GM23338 (cell line): ENCODE measurements at regions not wholly inside any gene's neighbourhood (a gene's known extent, or its start where the extent isn't known, plus 50 kb on each side); places are given as distances from the start of the nearest gene placed in this dataset.

Source experiments
- ATAC-seq: fragments of 200-7000 bp; cut with Tn5 transposase; 3 replicates; pipeline ENCODE4 v1.9.1; 2020
- DNase-seq: peaks from one replicate; pipeline ENCODE4 v3.0.0-alpha.2; 2015; ENCODE audit warnings: low spot score
- H2AFZ ChIP-seq: fragments of 200-600 bp; sonication (generic); 2 replicates; pipeline ENCODE4 v1.8.0; 2016; ENCODE audit warnings: antibody characterized with exemption, mild to moderate bottlenecking, moderate library complexity
- H3F3A ChIP-seq: fragments of 200-600 bp; sonication (generic); replicated peaks from 2 replicates; pipeline ENCODE4 v1.8.0; 2017; ENCODE audit warnings: antibody characterized with exemption, mixed run types, low read depth
- H3K27ac ChIP-seq: fragments of 200-600 bp; sonication (generic); 2 replicates; pipeline ENCODE4 v1.6.1; 2016; ENCODE audit warnings: low read depth
- H3K27me3 ChIP-seq: fragments of 200-600 bp; sonication (generic); 2 replicates; pipeline ENCODE4 v1.8.0; 2016; ENCODE audit warnings: mild to moderate bottlenecking, mixed run types, moderate library complexity; ENCODE audit not compliant: insufficient read depth
- H3K36me3 ChIP-seq: fragments of 200-600 bp; sonication (generic); 2 replicates; pipeline ENCODE4 v1.8.0; 2016; ENCODE audit warnings: mild to moderate bottlenecking; ENCODE audit not compliant: insufficient read depth
- H3K4me1 ChIP-seq: fragments of 200-600 bp; sonication (generic); 2 replicates; pipeline ENCODE4 v1.8.0; 2016; ENCODE audit warnings: mild to moderate bottlenecking, moderate library complexity; ENCODE audit not compliant: insufficient read depth
- H3K4me2 ChIP-seq: fragments of 200-600 bp; sonication (generic); 2 replicates; pipeline ENCODE4 v1.7.1; 2017; ENCODE audit warnings: mixed run types
- H3K4me3 ChIP-seq: fragments of 200-600 bp; sonication (generic); 2 replicates; pipeline ENCODE4 v1.6.1; 2016; ENCODE audit warnings: mixed run types
- H3K79me2 ChIP-seq: fragments of 200-600 bp; sonication (generic); replicated peaks from 2 replicates; pipeline ENCODE4 v1.8.0; 2017; ENCODE audit warnings: mild to moderate bottlenecking; ENCODE audit not compliant: insufficient read depth
- H3K9me2 ChIP-seq: fragments of 200-600 bp; sonication (generic); 2 replicates; pipeline ENCODE4 v1.8.0; 2017; ENCODE audit not compliant: insufficient read depth
- H4K20me1 ChIP-seq: fragments of 200-600 bp; sonication (generic); replicated peaks from 2 replicates; pipeline ENCODE4 v1.8.0; 2017; ENCODE audit warnings: mild to moderate bottlenecking; ENCODE audit not compliant: insufficient read depth
- H3K27ac Mint-ChIP-seq: 2 replicates; pipeline ENCODE4 v1.8.0; 2020; ENCODE audit warnings: inconsistent platforms, mild to moderate bottlenecking, moderate library complexity, mixed read lengths
- H3K27me3 Mint-ChIP-seq: 3 replicates; pipeline ENCODE4 v1.8.0; 2022; ENCODE audit warnings: low read depth, mild to moderate bottlenecking, moderate library complexity, mixed read lengths, inconsistent platforms; ENCODE audit not compliant: insufficient read depth, poor library complexity
- H3K36me3 Mint-ChIP-seq: 3 replicates; pipeline ENCODE4 v1.8.0; 2021; ENCODE audit warnings: low read depth, mild to moderate bottlenecking, inconsistent platforms, moderate library complexity, mixed read lengths
- H3K4me1 Mint-ChIP-seq: 3 replicates; pipeline ENCODE4 v1.8.0; 2020; ENCODE audit warnings: mild to moderate bottlenecking, inconsistent platforms, mixed read lengths
- H3K4me3 Mint-ChIP-seq: 3 replicates; pipeline ENCODE4 v1.8.0; 2021; ENCODE audit warnings: moderate library complexity, mild to moderate bottlenecking, inconsistent platforms, mixed read lengths
- H3K9me3 Mint-ChIP-seq: 3 replicates; pipeline ENCODE4 v1.8.0; 2020; ENCODE audit warnings: moderate library complexity, mild to moderate bottlenecking, inconsistent platforms, mixed read lengths
- CREB1 ChIP-seq: fragments of 250-450 bp; sonication (Bioruptor Pico); IDR thresholded peaks from 2 replicates; pipeline ENCODE4 v1.5.0; 2020; ENCODE audit warnings: low read depth, mild to moderate bottlenecking, moderate library complexity
- EZH2phosphoT487 ChIP-seq: fragments of 200-600 bp; sonication (generic); IDR thresholded peaks from one replicate; pipeline ENCODE4 v1.8.1; 2018; ENCODE audit warnings: antibody characterized with exemption; ENCODE audit not compliant: unreplicated experiment
- NANOG ChIP-seq: IDR thresholded peaks from 2 replicates; pipeline ENCODE4 v1.6.1; 2016; ENCODE audit warnings: antibody characterized with exemption, borderline replicate concordance
- STAT1 ChIP-seq: IDR thresholded peaks from one replicate; pipeline ENCODE4 v1.6.1; 2016; ENCODE audit warnings: antibody characterized with exemption; ENCODE audit not compliant: unreplicated experiment
- ZNF114 ChIP-seq: fragments of 250-450 bp; sonication (Bioruptor Pico); IDR thresholded peaks from 2 replicates; pipeline ENCODE4 v1.5.0; 2020; ENCODE audit warnings: mild to moderate bottlenecking, moderate library complexity
- ZNF331 ChIP-seq: fragments of 250-450 bp; sonication (Bioruptor Pico); IDR thresholded peaks from 2 replicates; pipeline ENCODE4 v1.5.0; 2020; ENCODE audit warnings: low read depth, mild to moderate bottlenecking, moderate library complexity
- TF ChIP-seq, protein P1 (sequence below): fragments of 250-450 bp; sonication (Bioruptor Pico); IDR thresholded peaks from 2 replicates; pipeline ENCODE4 v1.5.0; 2020; ENCODE audit warnings: mild to moderate bottlenecking, moderate library complexity
- TF ChIP-seq, protein P2 (sequence below): IDR thresholded peaks from 2 replicates; pipeline ENCODE4 v1.6.1; 2016; ENCODE audit warnings: antibody characterized with exemption

DNA sequence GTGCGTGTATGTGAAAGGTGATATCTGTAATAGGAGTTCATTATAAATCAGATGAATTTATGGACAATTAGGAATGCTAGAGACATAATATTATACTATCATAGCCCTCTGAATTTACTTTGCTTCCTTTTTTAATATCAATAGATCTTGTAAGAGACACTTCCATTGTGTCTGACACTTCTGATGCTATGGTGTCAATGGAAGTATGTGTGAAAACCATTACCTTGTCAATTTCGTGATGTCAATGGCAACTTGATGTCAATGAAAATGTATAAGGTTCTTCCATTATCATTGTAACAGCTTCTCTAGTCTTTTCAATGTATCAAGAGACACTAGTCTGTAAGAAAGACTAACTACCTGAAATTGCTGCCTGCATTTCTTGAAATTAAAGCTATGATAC is 296.8 kb upstream of the DPYD start (continued):
- TF ChIP-seq, protein P1, sequence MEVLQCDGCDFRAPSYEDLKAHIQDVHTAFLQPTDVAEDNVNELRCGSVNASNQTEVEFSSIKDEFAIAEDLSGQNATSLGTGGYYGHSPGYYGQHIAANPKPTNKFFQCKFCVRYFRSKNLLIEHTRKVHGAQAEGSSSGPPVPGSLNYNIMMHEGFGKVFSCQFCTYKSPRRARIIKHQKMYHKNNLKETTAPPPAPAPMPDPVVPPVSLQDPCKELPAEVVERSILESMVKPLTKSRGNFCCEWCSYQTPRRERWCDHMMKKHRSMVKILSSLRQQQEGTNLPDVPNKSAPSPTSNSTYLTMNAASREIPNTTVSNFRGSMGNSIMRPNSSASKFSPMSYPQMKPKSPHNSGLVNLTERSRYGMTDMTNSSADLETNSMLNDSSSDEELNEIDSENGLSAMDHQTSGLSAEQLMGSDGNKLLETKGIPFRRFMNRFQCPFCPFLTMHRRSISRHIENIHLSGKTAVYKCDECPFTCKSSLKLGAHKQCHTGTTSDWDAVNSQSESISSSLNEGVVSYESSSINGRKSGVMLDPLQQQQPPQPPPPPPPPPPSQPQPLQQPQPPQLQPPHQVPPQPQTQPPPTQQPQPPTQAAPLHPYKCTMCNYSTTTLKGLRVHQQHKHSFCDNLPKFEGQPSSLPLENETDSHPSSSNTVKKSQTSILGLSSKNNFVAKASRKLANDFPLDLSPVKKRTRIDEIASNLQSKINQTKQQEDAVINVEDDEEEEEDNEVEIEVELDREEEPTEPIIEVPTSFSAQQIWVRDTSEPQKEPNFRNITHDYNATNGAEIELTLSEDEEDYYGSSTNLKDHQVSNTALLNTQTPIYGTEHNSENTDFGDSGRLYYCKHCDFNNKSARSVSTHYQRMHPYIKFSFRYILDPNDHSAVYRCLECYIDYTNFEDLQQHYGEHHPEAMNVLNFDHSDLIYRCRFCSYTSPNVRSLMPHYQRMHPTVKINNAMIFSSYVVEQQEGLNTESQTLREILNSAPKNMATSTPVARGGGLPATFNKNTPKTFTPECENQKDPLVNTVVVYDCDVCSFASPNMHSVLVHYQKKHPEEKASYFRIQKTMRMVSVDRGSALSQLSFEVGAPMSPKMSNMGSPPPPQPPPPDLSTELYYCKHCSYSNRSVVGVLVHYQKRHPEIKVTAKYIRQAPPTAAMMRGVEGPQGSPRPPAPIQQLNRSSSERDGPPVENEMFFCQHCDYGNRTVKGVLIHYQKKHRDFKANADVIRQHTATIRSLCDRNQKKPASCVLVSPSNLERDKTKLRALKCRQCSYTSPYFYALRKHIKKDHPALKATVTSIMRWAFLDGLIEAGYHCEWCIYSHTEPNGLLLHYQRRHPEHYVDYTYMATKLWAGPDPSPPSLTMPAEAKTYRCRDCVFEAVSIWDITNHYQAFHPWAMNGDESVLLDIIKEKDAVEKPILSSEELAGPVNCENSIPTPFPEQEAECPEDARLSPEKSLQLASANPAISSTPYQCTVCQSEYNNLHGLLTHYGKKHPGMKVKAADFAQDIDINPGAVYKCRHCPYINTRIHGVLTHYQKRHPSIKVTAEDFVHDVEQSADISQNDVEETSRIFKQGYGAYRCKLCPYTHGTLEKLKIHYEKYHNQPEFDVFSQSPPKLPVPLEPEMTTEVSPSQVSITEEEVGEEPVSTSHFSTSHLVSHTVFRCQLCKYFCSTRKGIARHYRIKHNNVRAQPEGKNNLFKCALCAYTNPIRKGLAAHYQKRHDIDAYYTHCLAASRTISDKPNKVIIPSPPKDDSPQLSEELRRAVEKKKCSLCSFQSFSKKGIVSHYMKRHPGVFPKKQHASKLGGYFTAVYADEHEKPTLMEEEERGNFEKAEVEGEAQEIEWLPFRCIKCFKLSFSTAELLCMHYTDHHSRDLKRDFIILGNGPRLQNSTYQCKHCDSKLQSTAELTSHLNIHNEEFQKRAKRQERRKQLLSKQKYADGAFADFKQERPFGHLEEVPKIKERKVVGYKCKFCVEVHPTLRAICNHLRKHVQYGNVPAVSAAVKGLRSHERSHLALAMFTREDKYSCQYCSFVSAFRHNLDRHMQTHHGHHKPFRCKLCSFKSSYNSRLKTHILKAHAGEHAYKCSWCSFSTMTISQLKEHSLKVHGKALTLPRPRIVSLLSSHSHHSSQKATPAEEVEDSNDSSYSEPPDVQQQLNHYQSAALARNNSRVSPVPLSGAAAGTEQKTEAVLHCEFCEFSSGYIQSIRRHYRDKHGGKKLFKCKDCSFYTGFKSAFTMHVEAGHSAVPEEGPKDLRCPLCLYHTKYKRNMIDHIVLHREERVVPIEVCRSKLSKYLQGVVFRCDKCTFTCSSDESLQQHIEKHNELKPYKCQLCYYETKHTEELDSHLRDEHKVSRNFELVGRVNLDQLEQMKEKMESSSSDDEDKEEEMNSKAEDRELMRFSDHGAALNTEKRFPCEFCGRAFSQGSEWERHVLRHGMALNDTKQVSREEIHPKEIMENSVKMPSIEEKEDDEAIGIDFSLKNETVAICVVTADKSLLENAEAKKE (CRISPR knock-in tag), result no peak
- no peak for TF ChIP-seq CREB1 (CRISPR knock-in tag)
- no peak for TF ChIP-seq NANOG
- TF ChIP-seq EZH2phosphoT487, result no peak
- TF ChIP-seq, protein P2, sequence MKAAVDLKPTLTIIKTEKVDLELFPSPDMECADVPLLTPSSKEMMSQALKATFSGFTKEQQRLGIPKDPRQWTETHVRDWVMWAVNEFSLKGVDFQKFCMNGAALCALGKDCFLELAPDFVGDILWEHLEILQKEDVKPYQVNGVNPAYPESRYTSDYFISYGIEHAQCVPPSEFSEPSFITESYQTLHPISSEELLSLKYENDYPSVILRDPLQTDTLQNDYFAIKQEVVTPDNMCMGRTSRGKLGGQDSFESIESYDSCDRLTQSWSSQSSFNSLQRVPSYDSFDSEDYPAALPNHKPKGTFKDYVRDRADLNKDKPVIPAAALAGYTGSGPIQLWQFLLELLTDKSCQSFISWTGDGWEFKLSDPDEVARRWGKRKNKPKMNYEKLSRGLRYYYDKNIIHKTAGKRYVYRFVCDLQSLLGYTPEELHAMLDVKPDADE, result no peak

DNA sequence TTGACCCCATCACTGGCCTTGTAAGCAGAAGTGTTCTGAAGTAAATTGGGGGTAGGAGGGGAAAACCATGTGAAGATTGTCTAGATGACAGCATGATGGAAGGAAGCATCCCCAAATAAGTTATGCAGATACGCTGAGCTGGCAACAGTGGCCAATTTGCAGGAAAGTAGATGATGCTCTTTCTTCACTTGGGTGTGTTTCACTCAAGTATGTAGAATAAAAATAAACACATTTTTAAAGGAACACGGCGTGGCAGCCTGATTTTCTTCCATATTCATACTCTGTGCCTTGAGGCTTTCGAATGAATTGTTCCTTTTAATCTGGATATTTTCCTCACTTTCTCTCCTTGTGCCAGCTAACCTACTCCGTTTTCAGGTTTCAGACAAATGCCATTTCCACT is 295.5 kb upstream of the DPYD start:
- Histone ChIP-seq H4K20me1 (no peaks in the 10 kb centered on the region), H3F3A (no peaks in the 10 kb centered on the region), H3K27ac (no peak overlapping the region), H3K4me1 (0 out of 2 replicates have a peak, but pooled peaks cover 2% of the 10 kb centered on the region), H3K36me3 (no peaks in the 10 kb centered on the region), H3K9me2 (no peaks in the 10 kb centered on the region), H2AFZ (no peak overlapping the region), H3K27me3 (no peaks in the 10 kb centered on the region), H3K4me3 (no peak overlapping the region), H3K4me2 (no peak overlapping the region), H3K79me2 (no peaks in the 10 kb centered on the region)
- DNase-seq (no peak), ATAC-seq (no peak)
- H3K27ac Mint-ChIP-seq, result no peak overlapping the region
- H3K36me3 Mint-ChIP-seq, result no peaks in the 10 kb centered on the region
- TF ChIP-seq, protein P1 (CRISPR knock-in tag), result no peak
- TF ChIP-seq ZNF114, result no peak
- no peak for TF ChIP-seq STAT1
- TF ChIP-seq ZNF331 (CRISPR knock-in tag), result no peak
- H3K4me3 Mint-ChIP-seq, result no peak overlapping the region
- H3K4me1 Mint-ChIP-seq, result no peaks in the 10 kb centered on the region
- peaks cover 2% of the 10 kb centered on the region for H3K27me3 Mint-ChIP-seq
- no peaks in the 10 kb centered on the region; the same call in 2 of the 3 replicates for H3K9me3 Mint-ChIP-seq
